Sigmoid colon (tissue), 6 donors: ENCODE measurements at regions not wholly inside any gene's neighbourhood (a gene's known extent, or its start where the extent isn't known, plus 50 kb on each side); places are given as distances from the start of the nearest gene placed in this dataset.
"Not testable (repeated sequence)": the region's sequence is repeated elsewhere in the genome, so short reads cannot be mapped to it uniquely, and the experiment has no call there.

Experiments
- DNase-seq: peaks from one replicate; pipeline ENCODE4 v3.0.0-alpha.2; 2019
- H3K27ac ChIP-seq, 4 donors: fragments of 200-600 bp; sonication (generic); one replicate each; pipeline ENCODE4 v1.5.1; 2016 to 2019; ENCODE audit warnings: mild to moderate bottlenecking in 1 of 4
- H3K27me3 ChIP-seq, 3 donors: fragments of 200-600 bp; sonication (generic); one replicate each; pipeline ENCODE4 v1.5.1; 2019; ENCODE audit warnings: mild to moderate bottlenecking in 1 of 3
- H3K36me3 ChIP-seq, 4 donors: fragments of 200-600 bp; sonication (generic); one replicate each; pipeline ENCODE4 v1.5.1; 2016 to 2019
- H3K4me1 ChIP-seq, 4 donors: fragments of 200-600 bp; sonication (generic); one replicate each; pipeline ENCODE4 v1.5.1; 2017 to 2019
- H3K4me3 ChIP-seq, 4 donors: fragments of 200-600 bp; sonication (generic); one replicate each; pipeline ENCODE4 v1.5.1; 2017 to 2019; ENCODE audit warnings: mild to moderate bottlenecking in 2 of 4, moderate library complexity in 1 of 4
- H3K9me3 ChIP-seq, 4 donors: fragments of 200-600 bp in 3 of 4; sonication (generic) in 3 of 4; one replicate each; pipeline versions ENCODE4 v1.5.1 to v1.6.1; 2013 to 2019
- EP300 ChIP-seq, 4 donors: sonication (generic); formaldehyde crosslinking; IDR thresholded peaks; one replicate each; pipeline ENCODE4 v1.6.1; 2017; ENCODE audit warnings: antibody characterized with exemption in 4 of 4
- POLR2A ChIP-seq, 2 donors: fragments of 450-650 bp; IDR thresholded peaks; one replicate each; pipeline ENCODE4 v1.6.1; 2016; ENCODE audit warnings: antibody characterized with exemption in 2 of 2, mild to moderate bottlenecking in 2 of 2, moderate library complexity in 2 of 2
- POLR2AphosphoS5 ChIP-seq, 4 donors: sonication (generic); formaldehyde crosslinking; IDR thresholded peaks; one replicate each; pipeline ENCODE4 v1.6.1; 2017; ENCODE audit warnings: antibody characterized with exemption in 4 of 4
- WGBS, 2 donors: extraction: QIAGEN DNeasy Blood & Tissue Kit; methylation state at CpG; one replicate each; pipeline ENCODE4 v1.1.7; 2013; 5-methylcytosine and 5-hydroxymethylcytosine counted together
- intact Hi-C: fragments of 100-400 bp; cut with DNase I; formaldehyde crosslinking; loops from one replicate; pipeline ENCODE4 v1.15.1; 2023
- TF ChIP-seq, protein P1 (sequence below), 4 experiments: fragments of 450-650 bp in 3 of 4; fragments of 200-600 bp in 1 of 4; IDR thresholded peaks; one replicate each; pipeline ENCODE4 v1.5.1; 2016 to 2019; ENCODE audit warnings: antibody characterized with exemption in 4 of 4, mild to moderate bottlenecking in 3 of 4, moderate library complexity in 2 of 4
- donor health status: healthy with polysubstance abuse.
- donor health status: healthy.

- intact Hi-C loops: no loop called here
- Histone ChIP-seq H3K4me1 (no peaks in the 10 kb centered on the region), H3K36me3 (no peaks in the 10 kb centered on the region), H3K27ac (no peak overlapping the region), H3K27me3 (no peaks in the 10 kb centered on the region), H3K9me3 (no peaks in the 10 kb centered on the region), H3K4me3 (no peak overlapping the region)
- TF ChIP-seq POLR2A (IDR thresholded peaks at IDR 0.05) (no peak), EP300 (IDR thresholded peaks at IDR 0.05) (no peak)
- TF ChIP-seq, protein P1, sequence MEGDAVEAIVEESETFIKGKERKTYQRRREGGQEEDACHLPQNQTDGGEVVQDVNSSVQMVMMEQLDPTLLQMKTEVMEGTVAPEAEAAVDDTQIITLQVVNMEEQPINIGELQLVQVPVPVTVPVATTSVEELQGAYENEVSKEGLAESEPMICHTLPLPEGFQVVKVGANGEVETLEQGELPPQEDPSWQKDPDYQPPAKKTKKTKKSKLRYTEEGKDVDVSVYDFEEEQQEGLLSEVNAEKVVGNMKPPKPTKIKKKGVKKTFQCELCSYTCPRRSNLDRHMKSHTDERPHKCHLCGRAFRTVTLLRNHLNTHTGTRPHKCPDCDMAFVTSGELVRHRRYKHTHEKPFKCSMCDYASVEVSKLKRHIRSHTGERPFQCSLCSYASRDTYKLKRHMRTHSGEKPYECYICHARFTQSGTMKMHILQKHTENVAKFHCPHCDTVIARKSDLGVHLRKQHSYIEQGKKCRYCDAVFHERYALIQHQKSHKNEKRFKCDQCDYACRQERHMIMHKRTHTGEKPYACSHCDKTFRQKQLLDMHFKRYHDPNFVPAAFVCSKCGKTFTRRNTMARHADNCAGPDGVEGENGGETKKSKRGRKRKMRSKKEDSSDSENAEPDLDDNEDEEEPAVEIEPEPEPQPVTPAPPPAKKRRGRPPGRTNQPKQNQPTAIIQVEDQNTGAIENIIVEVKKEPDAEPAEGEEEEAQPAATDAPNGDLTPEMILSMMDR (IDR thresholded peaks at IDR 0.05): no peak
- no peak for DNase-seq
- 34 to 66% methylated on average over 10 of the region's 10 CpGs for WGBS, 2 donors
These were observed 196.4 kb upstream of the G2E3 start for GRCh38 chr14:30362369-30363218.

DNA sequence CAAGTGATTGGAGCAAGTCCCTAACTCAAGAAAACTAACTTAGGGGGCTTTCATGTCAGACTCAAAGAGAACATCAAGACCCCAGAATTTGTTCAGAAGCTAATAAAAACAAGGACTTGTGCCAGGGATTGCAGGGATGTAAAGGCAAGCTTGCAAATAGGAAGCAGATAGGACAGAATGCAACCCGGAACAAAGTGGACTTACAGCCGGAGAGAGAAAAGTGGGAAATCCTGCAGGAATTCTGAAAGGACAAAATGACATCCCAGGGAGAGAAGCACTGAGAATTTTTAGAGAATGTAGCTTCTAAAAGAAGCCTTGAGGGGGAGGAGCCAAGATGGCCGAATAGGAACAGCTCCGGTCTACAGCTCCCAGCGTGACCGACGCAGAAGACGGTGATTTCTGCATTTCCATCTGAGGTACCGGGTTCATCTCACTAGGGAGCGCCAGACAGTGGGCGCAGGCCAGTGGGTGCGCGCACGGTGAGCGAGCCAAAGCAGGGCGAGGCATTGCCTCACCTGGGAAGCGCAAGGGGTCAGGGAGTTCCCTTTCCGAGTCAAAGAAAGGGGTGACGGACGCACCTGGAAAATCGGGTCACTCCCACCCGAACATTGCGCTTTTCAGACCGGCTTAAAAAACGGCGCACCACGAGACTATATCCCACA is 195.6 kb upstream of the G2E3 start:
- intact Hi-C loops, H3K4me1 ChIP-seq, H3K27me3 ChIP-seq, H3K36me3 ChIP-seq, H3K27ac ChIP-seq, H3K9me3 ChIP-seq, DNase-seq, H3K4me3 ChIP-seq: not testable (repeated sequence)
- 91 to 95% methylated on average over 18 to 20 of the region's 27 CpGs for WGBS, 2 donors

DNA sequence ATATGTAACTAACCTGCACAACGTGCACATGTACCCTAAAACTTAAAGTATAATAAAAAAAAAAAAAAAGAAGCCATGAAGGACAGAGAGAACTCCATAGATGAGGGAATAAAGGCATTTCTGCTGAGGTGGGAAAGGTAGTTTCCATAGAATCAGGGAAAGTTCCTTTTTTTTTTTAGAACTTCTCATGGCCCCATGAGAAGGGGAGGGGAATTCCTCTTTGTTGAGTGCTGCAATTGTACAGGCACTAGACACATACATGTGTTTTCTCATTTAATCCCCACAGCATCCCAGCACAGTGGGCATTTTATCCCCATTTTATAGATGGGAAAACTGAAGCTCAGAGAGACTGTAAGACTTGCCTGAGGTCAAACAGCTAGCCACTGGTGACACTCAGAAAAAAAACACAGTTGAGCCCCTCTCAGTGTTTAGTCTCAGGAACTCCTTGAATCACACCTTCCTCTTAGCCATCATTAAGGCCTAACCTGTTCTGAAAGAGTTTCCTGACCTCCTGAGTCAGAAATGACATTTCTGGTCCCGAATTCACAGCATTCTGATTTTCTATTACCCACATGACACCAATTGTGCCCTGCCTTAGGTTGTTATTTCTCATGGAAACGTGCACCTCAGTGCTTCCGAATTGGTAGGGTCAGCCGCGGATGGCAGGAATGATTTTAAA is 189.3 kb upstream of the G2E3 start:
- no peak for DNase-seq
- Histone ChIP-seq H3K4me1 (no peaks in the 10 kb centered on the region), H3K27me3 (no peaks in the 10 kb centered on the region), H3K9me3 (no peaks in the 10 kb centered on the region), H3K27ac (no peak overlapping the region), H3K36me3 (no peaks in the 10 kb centered on the region), H3K4me3 (no peak overlapping the region)
- TF ChIP-seq EP300 (IDR thresholded peaks at IDR 0.05) (no peak), POLR2A (IDR thresholded peaks at IDR 0.05) (no peak), POLR2AphosphoS5 (IDR thresholded peaks at IDR 0.05) (no peak)
- TF ChIP-seq, protein P1 (IDR thresholded peaks at IDR 0.05): no peak
- 84 to 88% methylated on average over 5 to 6 of the region's 6 CpGs for WGBS, 2 donors
- intact Hi-C loops: loop anchor here (10.0 kb wide), 1 partner anchor 155 kb away; no protein-coding TSS in a partner anchor

GRCh38 chr14:30373053-30373452 is 185.9 kb upstream of the G2E3 start:
- intact Hi-C loops: loop anchor here (10.0 kb wide), 1 partner anchor 152 kb away; no protein-coding TSS in a partner anchor
- H3K4me1 ChIP-seq: no peaks in the 10 kb centered on the region
- no peaks in the 10 kb centered on the region for H3K27me3 ChIP-seq
- TF ChIP-seq POLR2A (IDR thresholded peaks at IDR 0.05): no peak
- TF ChIP-seq POLR2AphosphoS5 (IDR thresholded peaks at IDR 0.05): no peak
- H3K9me3 ChIP-seq: no peaks in the 10 kb centered on the region
- no peak overlapping the region for H3K4me3 ChIP-seq
- H3K27ac ChIP-seq: no peak overlapping the region
- H3K36me3 ChIP-seq: no peaks in the 10 kb centered on the region
- no peak for DNase-seq
- WGBS, 2 donors: 81 to 92% methylated on average over 2 of the region's 2 CpGs

- no peak overlapping the region for H3K4me3 ChIP-seq
- no peak for DNase-seq
- WGBS, 2 donors: 71 to 81% methylated on average over 2 of the region's 2 CpGs
- no peak overlapping the region for H3K27ac ChIP-seq
- intact Hi-C loops: loop anchor here (10.0 kb wide), 1 partner anchor 151 kb away; no protein-coding TSS in a partner anchor
- H3K36me3 ChIP-seq: no peaks in the 10 kb centered on the region
- H3K9me3 ChIP-seq: no peaks in the 10 kb centered on the region
- no peaks in the 10 kb centered on the region for H3K4me1 ChIP-seq
- H3K27me3 ChIP-seq: no peaks in the 10 kb centered on the region
- TF ChIP-seq, protein P1 (IDR thresholded peaks at IDR 0.05): no peak
- TF ChIP-seq POLR2A (IDR thresholded peaks at IDR 0.05) (no peak), POLR2AphosphoS5 (IDR thresholded peaks at IDR 0.05) (no peak), EP300 (IDR thresholded peaks at IDR 0.05) (no peak)
These were observed 185.4 kb upstream of the G2E3 start for GRCh38 chr14:30373526-30373925.
